Type B pancreatic cell (in vitro differentiated cells): ENCODE measurements at regions not wholly inside any gene's neighbourhood (a gene's known extent, or its start where the extent isn't known, plus 50 kb on each side); places are given as distances from the start of the nearest gene placed in this dataset.
"Not testable (repeated sequence)": the region's sequence is repeated elsewhere in the genome, so short reads cannot be mapped to it uniquely, and the experiment has no call there.

Source experiments
- DNase-seq: peaks from one replicate; pipeline ENCODE4 v3.0.0; 2021; ENCODE audit warnings: mixed read lengths; ENCODE audit not compliant: unreplicated experiment; ENCODE audit errors: extremely low spot score
- H3K27ac Mint-ChIP-seq: 2 replicates; pipeline ENCODE4 v1.8.0; 2021; ENCODE audit warnings: mild to moderate bottlenecking, mixed read lengths
- H3K27me3 Mint-ChIP-seq: 2 replicates; pipeline ENCODE4 v1.8.0; 2021; ENCODE audit warnings: mixed read lengths
- H3K36me3 Mint-ChIP-seq: 2 replicates; pipeline ENCODE4 v1.8.0; 2021; ENCODE audit warnings: mixed read lengths
- H3K4me1 Mint-ChIP-seq: one replicate; pipeline ENCODE4 v1.8.0; 2021; ENCODE audit warnings: mixed read lengths; ENCODE audit not compliant: unreplicated experiment
- H3K4me3 Mint-ChIP-seq: 2 replicates; pipeline ENCODE4 v1.8.0; 2021; ENCODE audit warnings: mild to moderate bottlenecking, mixed read lengths
- H3K9me3 Mint-ChIP-seq: 2 replicates; pipeline ENCODE4 v1.8.0; 2021; ENCODE audit warnings: mixed read lengths
- CTCF ChIP-seq: fragments of 200-600 bp; sonication (generic); conservative IDR thresholded peaks from 2 replicates; pipeline ENCODE4 v1.5.0; 2021; ENCODE audit warnings: antibody characterized with exemption, mild to moderate bottlenecking

- peaks cover 9% of the 10 kb centered on the region for H3K27me3 Mint-ChIP-seq
- H3K4me3 Mint-ChIP-seq = no peak overlapping the region
- H3K36me3 Mint-ChIP-seq = no peaks in the 10 kb centered on the region
- no peak for DNase-seq
- no peak overlapping the region for H3K27ac Mint-ChIP-seq
- H3K4me1 Mint-ChIP-seq = peaks cover 4% of the 10 kb centered on the region
- no peak for TF ChIP-seq CTCF
- no peaks in the 10 kb centered on the region for H3K9me3 Mint-ChIP-seq
Measured at GRCh38 chr15:26197060-26197459, 333.9 kb upstream of the ATP10A start.

- DNase-seq = no peak
- H3K4me1 Mint-ChIP-seq = no peaks in the 10 kb centered on the region
- no peak for TF ChIP-seq CTCF
- no peak overlapping the region for H3K27ac Mint-ChIP-seq
- H3K9me3 Mint-ChIP-seq = no peaks in the 10 kb centered on the region
- H3K27me3 Mint-ChIP-seq = peaks cover 6% of the 10 kb centered on the region
- H3K36me3 Mint-ChIP-seq = no peaks in the 10 kb centered on the region
- H3K4me3 Mint-ChIP-seq = no peak overlapping the region
Measured at GRCh38 chr15:26191193-26191592, 328.1 kb upstream of the ATP10A start.

- not testable (repeated sequence) for H3K4me1 Mint-ChIP-seq, H3K9me3 Mint-ChIP-seq, H3K4me3 Mint-ChIP-seq, DNase-seq, H3K27ac Mint-ChIP-seq, H3K36me3 Mint-ChIP-seq, H3K27me3 Mint-ChIP-seq
Measured at GRCh38 chr15:26186138-26186537, 323.0 kb upstream of the ATP10A start.

GRCh38 chr15:26182441-26182840, 319.3 kb upstream of the ATP10A start:
- no peak for TF ChIP-seq CTCF
- H3K4me1 Mint-ChIP-seq = peaks cover 6% of the 10 kb centered on the region
- H3K27ac Mint-ChIP-seq = no peak overlapping the region
- H3K27me3 Mint-ChIP-seq = no peaks in the 10 kb centered on the region
- H3K4me3 Mint-ChIP-seq = no peak overlapping the region
- H3K36me3 Mint-ChIP-seq = no peaks in the 10 kb centered on the region
- DNase-seq = no peak
- no peaks in the 10 kb centered on the region for H3K9me3 Mint-ChIP-seq

- Mint-ChIP-seq H3K9me3 (no peaks in the 10 kb centered on the region), H3K27me3 (no peaks in the 10 kb centered on the region), H3K27ac (no peak overlapping the region), H3K36me3 (no peaks in the 10 kb centered on the region), H3K4me3 (no peak overlapping the region), H3K4me1 (peaks cover 6% of the 10 kb centered on the region)
- no peak for DNase-seq
- peak; percentile 65 for TF ChIP-seq CTCF
Measured at GRCh38 chr15:26179906-26180305, 316.8 kb upstream of the ATP10A start.

GRCh38 chr15:26178640-26179220, 315.6 kb upstream of the ATP10A start:
- Mint-ChIP-seq H3K4me1 (peaks cover 6% of the 10 kb centered on the region), H3K36me3 (no peaks in the 10 kb centered on the region), H3K4me3 (peak overlapping the region; percentile 12), H3K27ac (no peak overlapping the region), H3K27me3 (no peaks in the 10 kb centered on the region), H3K9me3 (no peaks in the 10 kb centered on the region)
- DNase-seq = no peak
- TF ChIP-seq CTCF = no peak
